ENCODE measurements at regions not wholly inside any gene's neighbourhood (a gene's known extent, or its start where the extent isn't known, plus 50 kb on each side); places are given as distances from the start of the nearest gene placed in this dataset.
"Not testable (repeated sequence)": the region's sequence is repeated elsewhere in the genome, so short reads cannot be mapped to it uniquely, and the experiment has no call there.

DNA sequence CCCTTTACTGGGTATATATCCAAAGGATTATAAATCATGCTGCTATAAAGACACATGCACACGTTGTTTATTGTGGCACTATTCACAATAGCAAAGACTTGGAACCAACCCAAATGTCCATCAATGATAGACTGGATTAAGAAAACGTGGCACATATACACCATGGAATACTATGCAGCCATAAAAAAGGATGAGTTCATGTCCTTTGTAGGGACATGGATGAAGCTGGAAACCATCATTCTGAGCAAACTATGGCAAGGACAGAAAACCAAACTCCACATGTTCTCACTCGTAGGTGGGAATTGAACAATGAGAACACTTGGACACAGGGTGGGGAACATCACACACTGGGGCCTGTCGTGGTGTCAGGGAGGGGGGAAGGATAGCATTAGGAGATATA is 59.2 kb downstream of the CXorf49B start:
- not testable (repeated sequence) for DNase-seq (ENCODE audit: low spot score)

DNA sequence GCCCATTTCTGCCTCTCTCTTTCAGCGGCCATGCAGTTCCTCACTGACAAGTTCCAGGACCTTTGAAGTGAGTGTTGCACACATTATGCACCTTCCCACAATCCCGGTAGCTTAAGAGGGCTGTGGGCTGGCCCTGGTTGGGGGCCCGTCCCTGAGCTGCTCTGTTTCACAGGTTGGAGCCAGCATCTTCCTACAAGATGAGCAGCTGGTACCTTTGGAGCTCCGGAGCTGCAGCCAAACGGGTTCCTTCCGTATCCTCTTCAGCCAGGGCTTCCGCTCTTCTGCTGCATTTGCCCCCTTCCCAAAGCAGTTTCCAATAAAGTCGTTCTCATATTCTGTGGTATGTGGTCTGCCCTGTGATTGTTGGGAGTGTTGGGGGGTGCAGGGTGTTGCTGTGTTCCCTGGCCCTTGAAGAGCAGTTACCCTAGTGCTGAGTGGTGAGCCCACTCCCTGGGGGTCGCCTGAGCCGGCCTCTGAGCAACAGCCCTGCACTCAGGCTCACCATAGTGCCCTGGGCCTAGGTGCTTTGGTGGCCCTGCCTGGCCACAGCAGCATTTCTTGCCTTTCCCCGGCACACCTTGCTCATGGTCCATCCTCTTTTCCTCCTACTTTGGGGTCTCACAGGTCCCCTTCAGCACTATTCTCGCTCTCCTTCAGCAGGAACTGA is 60.4 kb downstream of the CXorf49B start:
- DNase-seq (ENCODE audit: low spot score): no peak

DNA sequence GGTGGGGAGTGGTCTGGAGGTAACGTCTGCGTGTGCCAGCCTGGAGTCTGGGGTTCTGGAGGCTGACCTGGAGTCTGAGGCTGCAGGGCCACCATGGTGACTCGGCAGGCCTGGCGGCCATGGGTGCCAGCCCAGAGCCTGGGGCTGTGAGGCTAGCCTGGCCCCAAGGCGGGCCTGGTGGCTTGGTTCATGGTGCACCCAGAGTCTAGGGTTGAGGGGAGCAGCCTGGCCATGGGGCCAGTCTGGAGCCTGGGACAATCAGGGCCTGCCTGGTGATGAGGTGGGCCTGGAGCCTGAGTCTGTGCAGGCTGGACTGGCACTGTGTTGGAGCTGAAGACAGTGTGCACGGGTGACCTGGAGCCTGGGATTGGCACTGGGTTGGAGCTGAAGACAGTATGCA is 64.9 kb downstream of the CXorf49B start:
- DNase-seq (ENCODE audit: low spot score): no peak

DNA sequence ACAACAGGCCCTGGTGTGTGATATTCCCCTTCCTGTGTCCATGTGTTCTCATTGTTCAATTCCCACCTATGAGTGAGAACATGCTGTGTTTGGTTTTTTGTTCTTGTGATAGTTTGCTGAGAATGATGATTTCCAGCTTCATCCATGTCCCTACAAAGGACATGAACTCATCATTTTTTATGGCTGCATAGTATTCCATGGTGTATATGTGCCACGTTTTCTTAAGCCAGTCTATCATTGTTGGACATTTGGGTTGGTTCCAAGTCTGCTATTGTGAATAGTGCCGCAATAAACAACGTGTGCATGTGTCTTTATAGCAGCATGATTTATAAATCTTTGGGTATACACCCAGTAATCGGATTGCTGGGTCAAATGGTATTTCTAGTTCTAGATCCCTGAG is 72.6 kb upstream of the NHSL2 start:
- not testable (repeated sequence) for DNase-seq (ENCODE audit: low spot score)

DNA sequence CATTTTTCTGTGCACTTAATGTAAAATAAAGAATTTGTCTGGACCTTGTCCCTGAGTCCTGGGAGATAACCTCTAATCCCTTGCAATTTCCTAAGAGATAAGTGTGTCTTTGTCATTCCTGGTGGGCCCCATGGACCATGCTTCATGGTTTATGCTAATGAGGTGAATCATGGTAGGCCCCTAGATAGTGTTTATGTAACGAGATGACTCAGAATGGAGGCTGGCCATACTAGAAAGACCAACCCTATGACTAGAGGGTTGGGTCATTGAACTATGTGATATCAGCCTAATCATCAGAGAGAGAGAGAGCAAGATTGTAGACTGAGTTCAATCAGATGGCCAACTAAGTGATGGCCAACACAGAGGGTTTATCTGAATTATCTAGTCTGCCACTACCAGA is 64.2 kb upstream of the NHSL2 start:
- peak; percentile 63 for DNase-seq (ENCODE audit: low spot score)

DNA sequence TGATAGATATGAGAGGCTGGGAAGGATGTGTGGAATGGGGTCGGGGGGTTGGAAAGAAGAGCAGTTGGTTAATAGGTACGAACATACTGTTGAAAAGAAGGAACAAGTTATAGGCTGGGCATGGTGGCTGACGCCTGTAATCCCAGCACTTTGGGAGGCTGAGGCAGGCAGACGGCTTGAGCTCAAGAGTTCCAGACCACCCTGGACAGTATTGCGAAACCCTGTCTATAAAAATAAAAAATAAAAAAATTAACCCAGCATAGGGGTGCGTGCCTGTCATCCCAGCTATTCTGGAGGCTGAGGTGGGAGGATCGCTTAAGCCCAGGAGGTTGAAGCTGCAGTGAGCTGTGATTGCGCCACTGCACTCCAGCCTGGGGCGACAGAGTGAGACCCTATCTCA is 58.5 kb upstream of the NHSL2 start:
- DNase-seq (ENCODE audit: low spot score): no peak

DNA sequence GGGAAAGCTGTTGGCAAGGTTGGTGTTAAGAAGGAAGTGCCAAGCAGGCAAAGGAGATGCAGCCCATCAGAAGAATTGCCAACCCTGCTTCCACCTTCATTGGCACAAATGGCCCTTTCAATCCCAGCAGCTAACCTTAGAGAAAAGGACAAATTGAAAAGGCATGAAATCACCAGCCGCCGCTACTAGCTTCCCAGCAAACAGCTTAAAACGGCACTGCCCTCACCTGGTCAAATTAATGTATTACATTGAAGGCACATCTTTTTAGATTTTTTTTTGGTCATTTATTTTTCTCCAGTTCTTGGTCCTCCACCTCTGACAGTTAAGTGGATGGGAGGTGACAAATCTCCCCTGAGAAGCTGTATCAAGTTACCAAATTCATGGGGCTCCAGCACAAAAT is 51.0 kb upstream of the NHSL2 start:
- DNase-seq (ENCODE audit: low spot score): peak; percentile 37
